ENCODE measurements at regions not wholly inside any gene's neighbourhood (a gene's known extent, or its start where the extent isn't known, plus 50 kb on each side); places are given as distances from the start of the nearest gene placed in this dataset.

- in situ Hi-C loops (cut with HindIII; ENCODE audit: low sequenced_read_pairs), result no loop called here
These were observed 152.3 kb downstream of the TM9SF2 start for GRCh38 chr13:99653526-99653925.

DNA sequence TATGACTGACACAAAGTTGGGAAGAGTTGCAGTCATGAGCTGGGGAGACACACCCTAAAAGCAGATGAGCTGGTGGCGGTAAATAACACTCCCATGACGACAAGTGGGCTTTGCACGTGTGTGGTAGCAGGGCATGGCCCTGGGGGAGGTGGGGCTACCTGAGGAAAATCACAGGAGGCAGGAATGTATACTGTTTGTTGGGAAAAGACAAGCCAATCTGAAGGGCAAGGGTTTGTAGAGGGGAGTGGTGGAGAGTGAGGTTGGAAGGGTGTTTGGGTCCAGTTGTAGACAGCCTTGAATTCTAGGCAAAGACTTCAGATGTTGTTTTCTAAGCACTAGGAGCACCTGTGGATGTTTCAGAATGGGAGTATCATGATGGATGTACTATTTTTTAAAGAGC is 151.6 kb downstream of the TM9SF2 start:
- in situ Hi-C loops (cut with HindIII; ENCODE audit: low sequenced_read_pairs), result no loop called here

- in situ Hi-C loops (cut with HindIII; ENCODE audit: low sequenced_read_pairs), result no loop called here
These were observed 150.9 kb downstream of the TM9SF2 start for GRCh38 chr13:99652141-99652540.

DNA sequence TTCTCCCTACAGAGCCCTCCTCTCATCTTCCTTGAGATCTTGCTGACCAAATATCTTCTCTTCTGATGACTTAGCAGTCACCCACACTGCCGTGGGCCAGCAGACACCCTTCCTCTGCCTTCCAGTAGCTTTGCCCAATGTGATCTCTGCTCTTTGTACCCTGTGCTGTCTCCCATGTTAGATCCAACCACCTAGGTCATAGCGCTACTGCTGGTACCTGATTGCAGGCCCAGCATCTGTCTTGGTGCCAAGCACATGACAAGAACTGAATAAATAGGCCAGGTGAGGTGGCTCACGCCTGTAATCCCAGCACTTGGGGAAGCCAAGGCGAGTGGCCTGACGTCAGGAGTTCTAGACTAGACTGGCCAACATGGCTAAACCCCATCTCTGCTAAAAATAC is 149.7 kb downstream of the TM9SF2 start:
- in situ Hi-C loops (cut with HindIII; ENCODE audit: low sequenced_read_pairs), result no loop called here

DNA sequence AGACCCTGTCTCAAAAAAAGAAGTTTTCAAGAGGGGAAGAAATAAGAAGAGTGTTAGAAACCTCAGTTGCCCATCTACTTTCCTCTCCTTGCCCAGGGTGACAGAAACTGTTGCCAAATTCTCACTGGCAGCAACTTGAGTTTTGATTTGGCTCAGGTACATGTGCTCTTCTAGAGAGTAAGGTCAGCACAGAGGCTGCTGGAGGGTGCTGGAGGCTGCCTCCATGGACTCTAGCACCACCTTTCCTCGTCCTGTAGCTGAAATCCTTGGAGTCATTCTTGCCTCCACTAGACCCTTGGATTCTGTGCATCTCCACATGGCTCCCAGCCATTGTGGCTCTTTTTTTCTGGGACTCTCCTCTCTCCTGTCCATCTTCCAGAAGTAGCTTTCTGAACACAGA is 149.1 kb downstream of the TM9SF2 start:
- in situ Hi-C loops (cut with HindIII; ENCODE audit: low sequenced_read_pairs), result no loop called here

- in situ Hi-C loops (cut with HindIII; ENCODE audit: low sequenced_read_pairs), result no loop called here
These were observed 147.7 kb downstream of the TM9SF2 start for GRCh38 chr13:99648927-99649326.

DNA sequence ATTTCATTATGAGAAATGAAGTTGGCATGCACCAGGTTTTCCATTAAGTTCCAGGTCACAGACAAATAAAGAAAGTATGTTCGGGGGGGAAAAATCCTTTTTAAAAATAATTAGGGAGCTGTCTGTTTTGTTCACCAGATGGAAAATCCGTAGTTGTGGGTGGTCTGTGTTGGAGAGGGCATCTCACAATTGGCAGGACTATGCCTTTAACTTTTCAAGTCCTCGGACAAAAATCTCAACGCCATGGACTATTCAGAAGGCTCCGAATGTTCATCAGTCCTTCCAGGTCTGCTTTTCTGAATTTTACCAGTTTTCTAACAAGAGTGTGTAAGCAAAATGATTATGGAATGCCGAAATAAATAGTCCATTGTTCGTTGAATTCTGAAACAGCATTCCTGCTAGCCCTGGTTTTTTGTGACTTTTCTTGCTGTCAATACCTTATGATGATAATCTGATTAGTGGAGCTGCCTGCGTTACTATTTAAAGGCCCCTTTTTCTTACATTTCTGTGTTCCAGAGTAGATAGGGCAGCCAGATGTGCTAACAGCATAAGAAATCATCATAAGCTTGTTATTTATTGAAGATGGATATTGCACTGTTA is 146.9 kb downstream of the TM9SF2 start:
- in situ Hi-C loops (cut with HindIII; ENCODE audit: low sequenced_read_pairs), result no loop called here

DNA sequence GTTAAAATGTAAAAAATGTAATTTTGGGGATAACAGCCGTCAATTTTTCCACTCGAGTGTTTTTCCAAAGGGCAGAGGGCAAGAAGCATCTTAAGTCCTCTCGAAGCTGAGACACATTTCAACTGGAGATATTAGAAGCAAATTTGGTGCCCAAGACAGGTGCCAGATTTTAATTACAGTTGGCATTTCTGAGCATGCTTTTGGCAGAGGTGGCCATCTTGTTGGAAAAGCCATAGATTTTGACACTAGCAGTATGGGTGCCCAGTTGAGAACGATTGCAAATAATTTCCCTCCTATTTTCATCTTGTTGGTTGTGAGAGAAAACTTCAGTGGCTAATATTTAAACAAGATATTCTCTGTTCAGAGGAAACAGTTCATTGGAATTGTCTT is 146.3 kb downstream of the TM9SF2 start:
- in situ Hi-C loops (cut with HindIII; ENCODE audit: low sequenced_read_pairs), result no loop called here

GRCh38 chr13:99646866-99647595 is 145.8 kb downstream of the TM9SF2 start:
- in situ Hi-C loops (cut with HindIII; ENCODE audit: low sequenced_read_pairs), result no loop called here

DNA sequence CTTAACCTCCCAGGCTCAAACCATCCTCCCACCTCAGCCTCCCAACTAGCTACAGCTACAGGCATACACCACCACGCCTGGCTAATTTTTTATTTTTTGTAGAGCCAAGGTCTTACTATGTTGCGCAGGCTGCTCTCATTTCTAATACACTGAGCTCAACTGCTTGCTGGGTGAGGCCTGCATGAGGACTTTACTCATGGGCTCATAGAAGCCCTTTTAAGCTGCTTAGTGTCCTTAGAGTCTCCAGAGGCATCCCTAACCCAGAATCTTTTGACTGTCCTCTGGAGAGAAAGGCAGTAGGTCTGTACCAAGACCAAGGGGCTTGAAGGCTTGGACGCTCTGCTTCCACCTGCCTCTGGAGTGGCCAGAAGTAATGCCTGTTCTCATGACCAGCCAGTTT is 141.6 kb downstream of the TM9SF2 start:
- in situ Hi-C loops (cut with HindIII; ENCODE audit: low sequenced_read_pairs), result no loop called here

DNA sequence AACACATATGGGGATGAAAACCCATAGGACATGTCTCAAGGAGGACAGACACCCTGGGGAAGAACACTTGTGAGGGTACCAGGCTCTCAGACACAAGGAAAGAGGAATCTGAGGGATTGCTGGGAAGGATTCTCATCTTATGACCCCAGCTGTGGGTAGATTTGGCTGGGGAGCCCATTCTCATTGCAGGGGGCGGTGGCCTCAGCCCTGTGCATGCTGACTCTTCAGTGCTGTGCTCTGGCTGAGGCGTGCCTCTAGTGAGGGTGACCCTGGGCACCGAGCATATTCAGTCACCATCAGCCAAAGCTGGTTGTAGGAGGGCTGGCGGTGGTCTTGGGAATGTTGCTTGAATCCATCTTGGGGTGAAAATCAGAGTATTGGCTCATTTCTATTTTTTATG is 140.7 kb downstream of the TM9SF2 start:
- in situ Hi-C loops (cut with HindIII; ENCODE audit: low sequenced_read_pairs), result no loop called here

DNA sequence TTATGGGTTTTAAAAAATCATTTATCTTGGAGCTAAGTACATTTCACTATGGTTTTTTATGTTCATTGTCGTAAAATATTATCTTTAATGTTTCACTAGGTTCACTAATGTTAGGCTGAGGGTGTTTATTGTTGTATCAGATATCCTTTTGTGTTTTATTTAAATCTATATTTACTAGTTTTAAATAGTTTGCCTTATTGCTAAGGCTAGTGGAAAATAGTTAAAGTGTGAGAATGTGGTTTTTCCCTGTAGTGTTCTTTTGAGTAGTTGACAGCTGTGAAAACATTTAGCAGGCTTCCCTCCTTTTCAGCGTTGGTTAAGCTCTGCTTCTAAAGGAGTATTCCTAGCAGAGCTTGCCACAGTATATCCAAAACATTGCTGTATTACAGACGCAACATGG is 139.0 kb downstream of the TM9SF2 start:
- in situ Hi-C loops (cut with HindIII; ENCODE audit: low sequenced_read_pairs), result no loop called here

GRCh38 chr13:99639126-99639525 is 137.9 kb downstream of the TM9SF2 start:
- in situ Hi-C loops (cut with HindIII; ENCODE audit: low sequenced_read_pairs), result no loop called here

DNA sequence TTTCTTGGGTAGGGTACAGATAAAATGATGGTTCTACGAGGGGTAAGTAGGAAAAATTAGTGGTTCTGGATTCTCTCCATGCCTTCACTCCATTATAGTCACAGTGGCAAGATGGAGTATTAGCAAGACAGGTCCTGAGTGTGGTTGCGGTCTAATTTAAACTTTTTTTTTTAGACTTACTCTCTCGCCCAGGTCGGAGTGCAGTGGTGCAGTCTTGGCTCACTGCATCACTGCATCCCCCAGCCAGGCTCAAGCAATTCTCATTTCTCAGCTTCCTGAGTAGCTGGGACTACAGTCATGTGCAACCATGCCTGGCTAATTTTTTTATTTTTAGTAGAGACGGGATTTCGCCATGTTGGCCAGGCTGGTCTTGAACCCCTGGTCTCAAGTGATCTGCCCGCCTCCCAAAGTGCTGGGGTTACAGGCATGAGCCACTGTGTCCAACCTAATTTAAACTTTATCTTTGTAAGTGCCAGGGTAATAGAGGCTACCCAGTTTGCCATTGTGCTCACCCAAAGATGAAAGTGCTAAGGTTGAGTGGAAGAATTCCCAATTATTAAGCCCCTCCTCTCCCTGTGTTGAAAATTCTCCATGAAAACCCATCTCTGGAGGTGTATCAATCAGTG is 135.6 kb downstream of the TM9SF2 start:
- in situ Hi-C loops (cut with HindIII; ENCODE audit: low sequenced_read_pairs), result no loop called here

GRCh38 chr13:99636306-99636705 is 135.0 kb downstream of the TM9SF2 start:
- in situ Hi-C loops (cut with HindIII; ENCODE audit: low sequenced_read_pairs), result no loop called here

- in situ Hi-C loops (cut with HindIII; ENCODE audit: low sequenced_read_pairs), result no loop called here
These were observed 133.4 kb downstream of the TM9SF2 start for GRCh38 chr13:99634672-99635071.

- in situ Hi-C loops (cut with HindIII; ENCODE audit: low sequenced_read_pairs), result no loop called here
These were observed 129.1 kb downstream of the TM9SF2 start for GRCh38 chr13:99630269-99630898.

GRCh38 chr13:99629641-99630040 is 128.4 kb downstream of the TM9SF2 start:
- in situ Hi-C loops (cut with HindIII; ENCODE audit: low sequenced_read_pairs), result no loop called here

GRCh38 chr13:99628442-99628841 is 127.2 kb downstream of the TM9SF2 start:
- in situ Hi-C loops (cut with HindIII; ENCODE audit: low sequenced_read_pairs), result no loop called here

DNA sequence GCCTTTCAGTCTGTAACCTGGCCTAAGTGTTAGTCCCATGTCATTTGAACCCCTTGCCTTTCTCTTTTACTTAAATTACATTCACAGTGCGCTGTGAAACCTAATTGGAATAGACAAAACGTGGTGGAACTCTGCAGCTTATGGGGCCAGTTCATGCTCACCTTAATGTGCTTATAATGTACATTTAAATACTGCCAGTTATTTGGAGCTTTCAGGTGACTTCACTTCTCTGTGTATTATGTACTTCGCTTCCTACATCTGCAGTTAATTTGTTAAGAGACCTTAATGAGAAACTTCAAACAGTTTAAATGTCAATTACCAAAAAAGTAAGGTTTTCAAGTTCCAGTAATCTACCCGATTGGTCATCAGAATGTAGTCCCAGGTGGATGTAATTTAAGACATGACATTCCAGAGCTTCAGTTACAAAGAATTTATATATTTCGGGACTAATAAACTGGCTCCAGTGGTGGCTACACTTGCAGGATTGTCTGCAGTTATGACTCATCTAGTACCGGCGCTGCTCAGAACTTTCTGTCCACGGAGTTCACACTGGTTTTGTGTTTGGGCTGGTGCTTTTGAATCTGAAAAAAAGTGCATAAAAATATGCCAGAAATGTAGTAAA is 125.3 kb downstream of the TM9SF2 start:
- in situ Hi-C loops (cut with HindIII; ENCODE audit: low sequenced_read_pairs), result no loop called here

- in situ Hi-C loops (cut with HindIII; ENCODE audit: low sequenced_read_pairs), result no loop called here
These were observed 123.8 kb downstream of the TM9SF2 start for GRCh38 chr13:99624936-99625540.
